WTC11 (cell line): ENCODE measurements at regions not wholly inside any gene's neighbourhood (a gene's known extent, or its start where the extent isn't known, plus 50 kb on each side); places are given as distances from the start of the nearest gene placed in this dataset.

ENCODE experiments used
- CBFB ChIP-seq: sonication (generic); formaldehyde crosslinking; IDR thresholded peaks from 2 replicates; pipeline ENCODE4 v1.8.1; 2022; ENCODE audit warnings: mild to moderate bottlenecking, low read depth, missing genetic modification reagents
- CTCF ChIP-seq: fragments of 200-600 bp; IDR thresholded peaks from 2 replicates; pipeline ENCODE4 v1.8.0; 2022; ENCODE audit warnings: antibody characterized with exemption
- HMGXB4 ChIP-seq: sonication (generic); formaldehyde crosslinking; IDR thresholded peaks from 2 replicates; pipeline ENCODE4 v1.8.1; 2023; ENCODE audit warnings: mild to moderate bottlenecking, moderate library complexity, missing genetic modification reagents
- JUN ChIP-seq: sonication (generic); formaldehyde crosslinking; IDR thresholded peaks from 2 replicates; pipeline ENCODE4 v1.8.0; 2023; ENCODE audit warnings: mild to moderate bottlenecking, missing genetic modification reagents
- MXD4 ChIP-seq: fragments of 250-450 bp; sonication (Bioruptor Pico); IDR thresholded peaks from 2 replicates; pipeline ENCODE4 v1.8.0; 2021; ENCODE audit warnings: mild to moderate bottlenecking, moderate library complexity, borderline replicate concordance
- NFE2L1 ChIP-seq: sonication (generic); formaldehyde crosslinking; IDR thresholded peaks from 2 replicates; pipeline ENCODE4 v1.8.1; 2023; ENCODE audit warnings: missing genetic modification reagents
- NR2C2 ChIP-seq: sonication (generic); formaldehyde crosslinking; IDR thresholded peaks from 2 replicates; pipeline ENCODE4 v1.8.0; 2022; ENCODE audit warnings: mild to moderate bottlenecking, missing genetic modification reagents
- TCF7 ChIP-seq: sonication (generic); formaldehyde crosslinking; IDR thresholded peaks from 2 replicates; pipeline ENCODE4 v1.8.0; 2022; ENCODE audit warnings: mild to moderate bottlenecking, low read depth, missing genetic modification reagents, moderate library complexity
- USF2 ChIP-seq: sonication (generic); formaldehyde crosslinking; IDR thresholded peaks from 2 replicates; pipeline ENCODE4 v1.8.1; 2023; ENCODE audit warnings: mild to moderate bottlenecking, missing genetic modification reagents, moderate library complexity
- ZNF317 ChIP-seq: sonication (generic); formaldehyde crosslinking; IDR thresholded peaks from 2 replicates; pipeline ENCODE4 v1.8.1; 2023; ENCODE audit warnings: low read depth, mild to moderate bottlenecking, moderate library complexity, missing genetic modification reagents, borderline replicate concordance
- ZNF416 ChIP-seq: fragments of 250-450 bp; sonication (Bioruptor Pico); IDR thresholded peaks from 2 replicates; pipeline ENCODE4 v1.9.0; 2021; ENCODE audit warnings: mild to moderate bottlenecking, inconsistent platforms
- ZNF425 ChIP-seq: fragments of 250-450 bp; sonication (Bioruptor Pico); conservative IDR thresholded peaks from 2 replicates; pipeline ENCODE4 v1.9.0; 2021; ENCODE audit warnings: mild to moderate bottlenecking

- TF ChIP-seq NFE2L1 (CRISPR knock-in tag): no peak
- TF ChIP-seq JUN (CRISPR knock-in tag): no peak
- TF ChIP-seq CTCF: no peak
- no peak for TF ChIP-seq ZNF317 (CRISPR knock-in tag)
- no peak for TF ChIP-seq USF2
- TF ChIP-seq HMGXB4 (CRISPR knock-in tag): no peak
- no peak for TF ChIP-seq MXD4 (CRISPR knock-in tag)
- no peak for TF ChIP-seq ZNF425 (CRISPR knock-in tag)
- no peak for TF ChIP-seq CBFB (CRISPR knock-in tag)
- TF ChIP-seq ZNF416 (CRISPR knock-in tag): no peak
- TF ChIP-seq NR2C2 (CRISPR knock-in tag): no peak
- TF ChIP-seq TCF7 (CRISPR knock-in tag): no peak
Observed at GRCh38 chr5:142427015-142427364, 102.2 kb upstream of the SPRY4 start.
